RWPE2 (cell line): ENCODE measurements at regions not wholly inside any gene's neighbourhood (a gene's known extent, or its start where the extent isn't known, plus 50 kb on each side); places are given as distances from the start of the nearest gene placed in this dataset.
A peak's percentile ranks its signal among the peaks of the same experiment; 100 is the strongest.
"Not testable (repeated sequence)": the region's sequence is repeated elsewhere in the genome, so short reads cannot be mapped to it uniquely, and the experiment has no call there.

Source experiments
- ATAC-seq: fragments of 200-7000 bp; cut with Tn5 transposase; 3 replicates; pipeline ENCODE4 v1.9.1; 2021; ENCODE audit warnings: low read depth
- DNase-seq: peaks from one replicate; pipeline ENCODE4 v3.0.0-alpha.2; 2020; ENCODE audit warnings: low spot score
- H3K27ac ChIP-seq: fragments of 450-650 bp; 2 replicates; pipeline ENCODE4 v1.5.1; 2017; ENCODE audit warnings: mild to moderate bottlenecking; ENCODE audit not compliant: poor library complexity, severe bottlenecking
- H3K27me3 ChIP-seq: fragments of 250-450 bp; sonication (Bioruptor Pico); 2 replicates; pipeline ENCODE4 v1.5.1; 2021; ENCODE audit warnings: mild to moderate bottlenecking, moderate library complexity; ENCODE audit not compliant: insufficient read depth, poor library complexity, severe bottlenecking
- H3K36me3 ChIP-seq: fragments of 250-450 bp; sonication (Bioruptor Pico); 2 replicates; pipeline ENCODE4 v1.5.1; 2020; ENCODE audit warnings: low read depth, mild to moderate bottlenecking, moderate library complexity
- H3K4me1 ChIP-seq: fragments of 250-450 bp; sonication (Bioruptor Pico); 2 replicates; pipeline ENCODE4 v1.5.1; 2021; ENCODE audit warnings: mild to moderate bottlenecking, moderate library complexity; ENCODE audit not compliant: insufficient read depth, poor library complexity, severe bottlenecking
- H3K4me3 ChIP-seq: fragments of 250-450 bp; sonication (Bioruptor Pico); 2 replicates; pipeline ENCODE4 v1.5.1; 2021; ENCODE audit warnings: mild to moderate bottlenecking, moderate library complexity; ENCODE audit not compliant: severe bottlenecking
- H3K9me3 ChIP-seq: fragments of 250-450 bp; sonication (Bioruptor Pico); 2 replicates; pipeline ENCODE4 v1.5.1; 2021; ENCODE audit warnings: mild to moderate bottlenecking, moderate library complexity; ENCODE audit not compliant: severe bottlenecking
- TF ChIP-seq, protein P1 (sequence below): fragments of 450-650 bp; IDR thresholded peaks from one replicate; pipeline ENCODE4 v1.5.1; 2017; ENCODE audit warnings: mild to moderate bottlenecking, moderate library complexity; ENCODE audit not compliant: poor library complexity, severe bottlenecking

DNA sequence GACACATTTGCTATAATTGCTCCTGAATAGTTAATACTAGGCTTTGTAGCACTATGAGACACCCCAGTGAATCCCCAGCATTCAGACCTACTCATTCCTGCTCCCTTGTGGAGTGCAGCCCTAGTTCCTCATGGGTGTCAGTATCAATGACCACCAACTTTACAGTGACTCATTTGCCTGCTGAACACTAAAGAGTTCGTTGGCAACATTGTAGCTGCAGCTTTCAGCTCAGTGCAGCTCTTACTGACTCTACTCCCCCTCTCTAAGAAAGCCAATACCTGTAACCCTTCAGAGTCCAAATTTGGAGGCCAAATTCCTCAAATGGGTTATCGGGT is 127.1 kb upstream of the MTPN start:
- H3K36me3 ChIP-seq, result no peaks in the 10 kb centered on the region
- no peak overlapping the region for H3K4me3 ChIP-seq
- peak; percentile 41; the same call in 2 of the 3 replicates for ATAC-seq
- TF ChIP-seq, protein P1, sequence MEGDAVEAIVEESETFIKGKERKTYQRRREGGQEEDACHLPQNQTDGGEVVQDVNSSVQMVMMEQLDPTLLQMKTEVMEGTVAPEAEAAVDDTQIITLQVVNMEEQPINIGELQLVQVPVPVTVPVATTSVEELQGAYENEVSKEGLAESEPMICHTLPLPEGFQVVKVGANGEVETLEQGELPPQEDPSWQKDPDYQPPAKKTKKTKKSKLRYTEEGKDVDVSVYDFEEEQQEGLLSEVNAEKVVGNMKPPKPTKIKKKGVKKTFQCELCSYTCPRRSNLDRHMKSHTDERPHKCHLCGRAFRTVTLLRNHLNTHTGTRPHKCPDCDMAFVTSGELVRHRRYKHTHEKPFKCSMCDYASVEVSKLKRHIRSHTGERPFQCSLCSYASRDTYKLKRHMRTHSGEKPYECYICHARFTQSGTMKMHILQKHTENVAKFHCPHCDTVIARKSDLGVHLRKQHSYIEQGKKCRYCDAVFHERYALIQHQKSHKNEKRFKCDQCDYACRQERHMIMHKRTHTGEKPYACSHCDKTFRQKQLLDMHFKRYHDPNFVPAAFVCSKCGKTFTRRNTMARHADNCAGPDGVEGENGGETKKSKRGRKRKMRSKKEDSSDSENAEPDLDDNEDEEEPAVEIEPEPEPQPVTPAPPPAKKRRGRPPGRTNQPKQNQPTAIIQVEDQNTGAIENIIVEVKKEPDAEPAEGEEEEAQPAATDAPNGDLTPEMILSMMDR, result no peak
- H3K4me1 ChIP-seq, result no peaks in the 10 kb centered on the region
- H3K27me3 ChIP-seq, result no peaks in the 10 kb centered on the region
- DNase-seq, result no peak
- H3K27ac ChIP-seq, result no peak overlapping the region
- no peaks in the 10 kb centered on the region for H3K9me3 ChIP-seq

DNA sequence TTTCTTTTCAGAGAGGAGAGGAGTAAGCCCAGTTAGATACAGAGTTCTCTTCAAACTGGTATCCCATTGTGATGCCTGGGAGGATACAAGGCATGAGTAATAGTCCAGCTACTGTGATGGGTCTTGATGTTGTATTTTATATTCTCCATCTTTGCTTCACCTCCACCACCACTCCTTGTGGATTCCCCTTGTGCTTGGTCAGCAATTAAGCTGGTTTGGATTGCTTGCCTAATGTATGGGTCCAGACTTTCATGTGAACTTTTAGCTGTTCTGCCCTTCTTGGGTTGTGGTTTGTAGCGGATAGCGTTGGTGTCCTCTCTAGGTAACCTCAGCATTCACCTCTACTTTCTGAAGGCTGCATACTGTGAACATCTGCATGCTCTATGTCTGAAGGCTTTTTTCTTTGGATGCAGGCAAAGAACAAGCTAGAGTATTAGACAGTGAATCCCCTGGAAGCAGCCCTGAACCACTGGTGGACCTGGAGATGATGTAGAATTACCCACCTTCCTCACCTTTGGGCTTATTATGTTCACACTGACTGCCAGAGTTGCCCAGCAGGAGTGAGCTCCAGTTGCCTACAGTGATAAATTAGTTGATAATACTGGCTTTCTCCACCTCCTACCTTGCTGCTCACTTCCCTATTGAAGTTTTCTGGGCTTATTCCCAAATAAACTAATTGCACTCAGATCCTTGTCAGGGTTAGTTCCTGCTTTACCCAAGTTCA is 126.5 kb upstream of the MTPN start:
- Histone ChIP-seq H3K4me1 (no peaks in the 10 kb centered on the region), H3K27me3 (no peaks in the 10 kb centered on the region), H3K4me3 (no peak overlapping the region), H3K36me3 (no peaks in the 10 kb centered on the region), H3K9me3 (no peaks in the 10 kb centered on the region), H3K27ac (no peak overlapping the region)
- TF ChIP-seq, protein P1, result no peak
- DNase-seq, result no peak
- no peak for ATAC-seq

DNA sequence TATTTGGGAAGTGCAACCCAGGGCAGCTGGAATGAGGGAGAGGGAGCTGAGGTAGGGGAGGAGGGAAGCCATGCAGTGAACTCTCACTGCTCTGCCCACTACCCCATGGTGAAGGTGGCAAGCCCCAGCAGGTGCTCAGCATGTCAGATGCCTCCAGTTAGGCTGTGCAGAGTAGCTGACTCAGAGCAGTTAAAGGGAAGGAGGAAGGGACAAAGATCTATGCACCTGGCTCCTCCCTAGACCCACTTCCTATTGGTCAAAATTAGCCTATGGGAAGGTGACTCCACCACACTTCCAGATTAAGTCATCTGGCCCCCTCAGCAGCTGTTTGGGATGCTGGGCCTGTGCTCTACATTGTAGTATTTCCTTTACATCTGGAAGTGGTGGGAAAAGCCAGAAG is 125.7 kb upstream of the MTPN start:
- Histone ChIP-seq H3K4me1 (no peaks in the 10 kb centered on the region), H3K4me3 (no peak overlapping the region), H3K27ac (no peak overlapping the region), H3K9me3 (no peaks in the 10 kb centered on the region), H3K27me3 (no peaks in the 10 kb centered on the region), H3K36me3 (no peaks in the 10 kb centered on the region)
- DNase-seq (no peak), ATAC-seq (peak; percentile 44; the same call in 1 of the 3 replicates)
- TF ChIP-seq, protein P1, result no peak

DNA sequence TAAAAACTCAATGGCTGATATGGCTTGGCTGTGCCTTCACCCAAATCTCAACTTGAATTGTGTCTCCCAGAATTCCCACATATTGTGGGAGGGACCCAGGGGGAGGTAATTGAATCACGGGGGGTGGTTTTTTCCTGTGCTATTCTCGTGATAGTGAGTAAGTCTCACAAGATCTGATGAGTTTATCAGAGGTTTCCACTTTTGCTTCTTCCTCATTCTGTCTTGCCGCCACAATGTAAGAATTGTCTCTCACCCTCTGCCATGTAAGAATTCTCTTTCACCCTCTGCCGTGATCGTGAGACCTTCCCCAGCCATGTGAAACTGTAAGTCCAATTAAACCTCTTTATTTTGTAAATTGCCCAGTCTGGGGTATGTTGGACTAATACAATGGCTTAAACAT is 115.6 kb upstream of the MTPN start:
- not testable (repeated sequence) for H3K27ac ChIP-seq, H3K27me3 ChIP-seq, H3K36me3 ChIP-seq, H3K9me3 ChIP-seq, DNase-seq, H3K4me3 ChIP-seq, ATAC-seq, H3K4me1 ChIP-seq

DNA sequence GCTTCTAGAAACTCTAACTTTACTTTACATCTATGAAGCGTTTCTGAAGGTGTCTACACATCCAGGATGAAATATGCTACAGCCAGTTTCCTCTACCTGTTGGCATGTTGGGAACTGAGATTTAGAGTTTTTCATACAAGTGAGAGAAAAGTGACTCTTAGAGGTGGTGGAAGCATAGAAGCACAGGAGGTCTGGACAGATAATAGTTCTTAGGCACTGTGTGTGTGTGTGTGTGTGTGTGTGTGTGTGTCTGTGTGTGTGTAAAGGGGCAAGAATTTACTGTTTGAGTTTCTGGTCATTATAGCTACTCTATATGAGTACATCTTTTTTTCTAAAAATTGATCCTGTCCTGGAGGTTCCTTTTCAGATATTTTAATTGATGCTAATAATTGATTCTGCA is 110.7 kb upstream of the MTPN start:
- no peak for ATAC-seq
- no peaks in the 10 kb centered on the region for H3K27me3 ChIP-seq
- no peaks in the 10 kb centered on the region for H3K9me3 ChIP-seq

More for the DNA sequence above, 110.7 kb upstream of the MTPN start:
- H3K27ac ChIP-seq, result no peak overlapping the region
- TF ChIP-seq, protein P1, result no peak
- no peak for DNase-seq
- no peaks in the 10 kb centered on the region for H3K4me1 ChIP-seq
- no peak overlapping the region for H3K4me3 ChIP-seq
- H3K36me3 ChIP-seq, result no peaks in the 10 kb centered on the region
